ENCODE measurements at regions not wholly inside any gene's neighbourhood (a gene's known extent, or its start where the extent isn't known, plus 50 kb on each side); places are given as distances from the start of the nearest gene placed in this dataset.

- TF ChIP-seq CTCF (IDR thresholded peaks at IDR 0.05) (no peak), POLR2A (IDR thresholded peaks at IDR 0.05) (no peak)
These were observed 534.9 kb upstream of the ARRDC4 start for GRCh38 chr15:97425596-97425995.

All from heart left ventricle (tissue), 13 donors.